KMS-11 (cell line): ENCODE measurements at regions not wholly inside any gene's neighbourhood (a gene's known extent, or its start where the extent isn't known, plus 50 kb on each side); places are given as distances from the start of the nearest gene placed in this dataset.
A peak's percentile ranks its signal among the peaks of the same experiment; 100 is the strongest.

Source experiments
- H2AFZ ChIP-seq: fragments of 200-600 bp; sonication (generic); 2 replicates; pipeline ENCODE4 v1.6.1; 2016; ENCODE audit warnings: antibody characterized with exemption, mixed run types, low read depth
- H3K27ac ChIP-seq: fragments of 200-600 bp; sonication (generic); 2 replicates; pipeline ENCODE4 v1.6.1; 2016; ENCODE audit warnings: mild to moderate bottlenecking, mixed run types
- H3K27me3 ChIP-seq: fragments of 200-600 bp; sonication (generic); 2 replicates; pipeline ENCODE4 v1.6.1; 2017; ENCODE audit warnings: mild to moderate bottlenecking, low read depth, mixed run types, moderate library complexity; ENCODE audit not compliant: insufficient read depth
- H3K36me3 ChIP-seq: fragments of 200-600 bp; sonication (generic); 2 replicates; pipeline ENCODE4 v1.6.1; 2017; ENCODE audit warnings: mild to moderate bottlenecking, mixed run types; ENCODE audit not compliant: insufficient read depth
- H3K4me1 ChIP-seq: fragments of 200-600 bp; sonication (generic); 2 replicates; pipeline ENCODE4 v1.6.1; 2016; ENCODE audit warnings: mild to moderate bottlenecking, low read depth, mixed run types; ENCODE audit not compliant: poor library complexity, severe bottlenecking
- H3K4me2 ChIP-seq: fragments of 200-600 bp; sonication (generic); 2 replicates; pipeline ENCODE4 v1.7.0; 2016; ENCODE audit warnings: mild to moderate bottlenecking, mixed run types
- H3K4me3 ChIP-seq: fragments of 200-600 bp; sonication (generic); IDR thresholded peaks from 2 replicates; pipeline ENCODE4 v1.6.1; 2017; ENCODE audit warnings: low read depth, low read length, mixed read lengths; ENCODE audit not compliant: insufficient read depth
- H3K79me2 ChIP-seq: fragments of 200-600 bp; sonication (generic); 2 replicates; pipeline ENCODE4 v1.6.1; 2016; ENCODE audit warnings: low read depth, mixed run types; ENCODE audit not compliant: insufficient read depth
- H3K9ac ChIP-seq: fragments of 200-600 bp; sonication (generic); 2 replicates; pipeline ENCODE4 v1.6.1; 2016; ENCODE audit warnings: mild to moderate bottlenecking, mixed run types
- H4K20me1 ChIP-seq: fragments of 200-600 bp; sonication (generic); 2 replicates; pipeline ENCODE4 v1.6.1; 2016; ENCODE audit warnings: mild to moderate bottlenecking, mixed run types; ENCODE audit not compliant: insufficient read depth
- TF ChIP-seq, protein P1 (sequence below): fragments of 200-600 bp; sonication (generic); conservative IDR thresholded peaks from 2 replicates; pipeline ENCODE4 v1.6.1; 2017; ENCODE audit warnings: low read depth, mild to moderate bottlenecking, antibody characterized with exemption, low read length, moderate library complexity, mixed read lengths

DNA sequence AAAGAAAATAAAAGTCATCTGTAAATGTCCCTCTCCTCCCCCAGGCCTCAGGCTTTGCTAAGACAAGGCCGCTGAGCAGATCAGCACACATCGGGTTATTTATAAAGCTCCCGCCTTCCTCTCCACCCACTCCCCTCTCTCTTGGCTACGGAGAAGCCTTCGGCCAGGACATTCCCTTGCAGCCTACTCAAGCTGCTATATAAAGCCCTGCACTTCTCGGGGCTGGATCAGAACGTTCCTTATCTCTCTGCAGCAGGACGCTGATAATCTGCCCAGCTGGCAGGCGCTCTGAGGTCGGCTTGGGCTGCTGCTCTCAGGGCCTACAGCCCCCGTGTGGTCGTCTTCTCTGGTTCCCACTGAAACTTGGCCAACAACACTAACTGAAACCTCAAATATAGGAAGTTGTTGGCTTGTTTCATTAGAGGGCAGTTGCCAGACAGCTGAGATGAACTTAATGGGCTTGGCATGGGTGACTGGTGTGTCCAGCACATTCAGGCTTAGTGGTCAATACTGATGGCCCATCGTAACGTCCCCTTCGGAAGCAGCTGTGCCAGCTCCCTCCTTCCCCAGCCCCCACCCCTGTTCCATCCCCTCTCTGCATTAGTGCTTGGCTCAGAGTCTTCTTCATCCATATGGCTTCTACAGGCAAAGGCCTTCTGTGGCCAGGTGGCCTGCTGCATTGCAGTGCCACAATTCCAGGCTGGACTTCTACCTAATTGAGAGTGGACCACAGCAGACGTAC lies 64.6 kb downstream of the IER5 start:
- TF ChIP-seq, protein P1, sequence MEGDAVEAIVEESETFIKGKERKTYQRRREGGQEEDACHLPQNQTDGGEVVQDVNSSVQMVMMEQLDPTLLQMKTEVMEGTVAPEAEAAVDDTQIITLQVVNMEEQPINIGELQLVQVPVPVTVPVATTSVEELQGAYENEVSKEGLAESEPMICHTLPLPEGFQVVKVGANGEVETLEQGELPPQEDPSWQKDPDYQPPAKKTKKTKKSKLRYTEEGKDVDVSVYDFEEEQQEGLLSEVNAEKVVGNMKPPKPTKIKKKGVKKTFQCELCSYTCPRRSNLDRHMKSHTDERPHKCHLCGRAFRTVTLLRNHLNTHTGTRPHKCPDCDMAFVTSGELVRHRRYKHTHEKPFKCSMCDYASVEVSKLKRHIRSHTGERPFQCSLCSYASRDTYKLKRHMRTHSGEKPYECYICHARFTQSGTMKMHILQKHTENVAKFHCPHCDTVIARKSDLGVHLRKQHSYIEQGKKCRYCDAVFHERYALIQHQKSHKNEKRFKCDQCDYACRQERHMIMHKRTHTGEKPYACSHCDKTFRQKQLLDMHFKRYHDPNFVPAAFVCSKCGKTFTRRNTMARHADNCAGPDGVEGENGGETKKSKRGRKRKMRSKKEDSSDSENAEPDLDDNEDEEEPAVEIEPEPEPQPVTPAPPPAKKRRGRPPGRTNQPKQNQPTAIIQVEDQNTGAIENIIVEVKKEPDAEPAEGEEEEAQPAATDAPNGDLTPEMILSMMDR: peak; percentile 73
- no peaks in the 10 kb centered on the region for H3K36me3 ChIP-seq
- H3K4me1 ChIP-seq: peaks cover 71% of the 10 kb centered on the region
- H3K4me3 ChIP-seq: no peak overlapping the region
- peak overlapping the region; percentile 77 for H3K4me2 ChIP-seq
- no peak overlapping the region for H3K9ac ChIP-seq
- no peak overlapping the region; the same call in 1 of the 2 replicates for H3K27ac ChIP-seq
- no peaks in the 10 kb centered on the region for H4K20me1 ChIP-seq
- no peaks in the 10 kb centered on the region for H3K79me2 ChIP-seq
- H3K27me3 ChIP-seq: peaks cover 51% of the 10 kb centered on the region
- no peak overlapping the region; the same call in 1 of the 2 replicates for H2AFZ ChIP-seq

DNA sequence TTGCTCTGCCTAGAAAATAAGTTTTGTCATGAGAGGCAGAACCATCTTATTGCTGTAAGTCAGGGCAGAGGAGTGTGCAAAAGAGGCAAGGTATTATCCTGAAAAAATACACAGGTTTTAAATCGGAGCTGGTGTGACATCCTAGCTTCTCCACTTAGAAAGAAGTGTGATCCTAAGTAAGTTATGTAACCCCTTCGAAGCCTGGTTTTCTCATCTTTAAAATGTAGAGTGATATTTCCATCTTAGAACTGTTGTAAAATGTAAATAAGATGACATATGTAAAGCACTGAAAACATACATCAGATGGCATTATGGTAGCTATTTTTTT lies 65.1 kb downstream of the IER5 start:
- TF ChIP-seq, protein P1: no peak
- Histone ChIP-seq H3K27ac (no peak overlapping the region; the same call in 1 of the 2 replicates), H3K27me3 (peaks cover 56% of the 10 kb centered on the region), H3K9ac (no peak overlapping the region), H4K20me1 (no peaks in the 10 kb centered on the region), H3K79me2 (no peaks in the 10 kb centered on the region), H2AFZ (no peak overlapping the region), H3K36me3 (no peaks in the 10 kb centered on the region), H3K4me1 (peaks cover 75% of the 10 kb centered on the region), H3K4me3 (no peak overlapping the region), H3K4me2 (peak overlapping the region; percentile 77)

DNA sequence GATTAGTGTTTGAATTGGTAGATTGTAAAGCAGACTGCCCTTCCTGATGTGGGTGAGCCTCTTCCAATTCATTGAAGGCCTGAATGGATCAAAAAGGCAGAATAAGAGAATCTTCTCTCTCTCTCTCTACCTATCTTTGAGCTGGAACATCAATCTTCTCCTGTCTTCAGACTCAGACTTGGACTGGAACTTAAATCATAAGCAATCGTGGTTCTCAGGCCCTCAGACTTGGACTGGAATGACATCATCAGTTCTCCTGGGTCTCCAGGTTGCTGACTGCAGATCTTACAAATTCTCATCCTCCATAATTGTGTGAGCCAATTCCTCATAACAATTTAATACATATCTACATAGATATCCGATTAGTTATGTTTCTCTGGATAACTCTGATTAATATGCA lies 66.8 kb downstream of the IER5 start:
- Histone ChIP-seq H3K27me3 (peaks cover 56% of the 10 kb centered on the region), H3K4me3 (no peak overlapping the region), H2AFZ (no peak overlapping the region), H3K9ac (no peak overlapping the region), H4K20me1 (no peaks in the 10 kb centered on the region), H3K4me2 (no peak overlapping the region), H3K79me2 (no peaks in the 10 kb centered on the region), H3K27ac (no peak overlapping the region), H3K4me1 (peaks cover 75% of the 10 kb centered on the region), H3K36me3 (no peaks in the 10 kb centered on the region)
- TF ChIP-seq, protein P1: no peak

DNA sequence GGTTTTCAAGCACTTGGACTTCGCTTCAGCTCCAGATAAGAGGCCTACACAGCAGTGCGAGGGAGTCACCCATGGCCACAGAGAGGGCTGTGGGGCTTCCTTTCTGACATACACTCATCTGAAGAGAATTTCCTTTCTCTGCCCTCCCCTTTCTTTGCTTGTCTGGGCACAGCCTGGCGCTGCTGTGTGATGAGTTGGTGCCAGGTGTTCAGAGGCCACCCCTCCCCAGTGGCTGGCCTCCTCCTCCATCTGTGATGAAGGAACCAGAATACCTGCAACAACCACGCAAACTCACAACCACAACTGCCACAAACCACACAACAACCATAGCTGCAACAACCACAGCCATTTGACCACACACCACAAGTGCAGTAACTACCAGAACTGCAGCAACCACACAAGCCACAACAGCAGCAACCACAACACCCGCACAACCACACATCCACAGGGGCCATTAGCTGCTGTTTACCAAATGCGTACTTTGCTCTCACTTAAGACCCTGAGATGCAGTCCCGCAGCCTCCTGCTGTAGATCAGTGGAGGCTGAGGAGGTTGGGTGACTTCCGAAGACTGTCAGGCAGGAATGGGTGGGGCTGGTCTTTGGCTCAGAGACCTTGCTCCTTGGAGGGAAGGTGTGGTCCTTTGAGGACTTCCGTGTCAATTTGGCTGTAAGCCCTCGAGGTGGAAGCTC lies 71.1 kb downstream of the IER5 start:
- TF ChIP-seq, protein P1: no peak
- peak overlapping the region; percentile 47 for H3K4me2 ChIP-seq

More for the DNA sequence above, 71.1 kb downstream of the IER5 start:
- Histone ChIP-seq H3K4me1 (peaks cover 37% of the 10 kb centered on the region), H3K4me3 (peak overlapping the region; percentile 34), H3K9ac (no peak overlapping the region), H3K79me2 (no peaks in the 10 kb centered on the region), H4K20me1 (no peaks in the 10 kb centered on the region), H3K36me3 (no peaks in the 10 kb centered on the region), H3K27ac (no peak overlapping the region), H3K27me3 (peaks cover 45% of the 10 kb centered on the region), H2AFZ (no peak overlapping the region)
